PC-9 (cell line): ENCODE measurements at regions not wholly inside any gene's neighbourhood (a gene's known extent, or its start where the extent isn't known, plus 50 kb on each side); places are given as distances from the start of the nearest gene placed in this dataset.

Experiments used
- EZH2 ChIP-seq: fragments of 200-600 bp; sonication (generic); IDR thresholded peaks from 2 replicates; pipeline ENCODE4 v1.8.0; 2017; ENCODE audit warnings: antibody characterized with exemption, low read depth
- TF ChIP-seq, protein P1 (sequence below): fragments of 200-600 bp; sonication (generic); conservative IDR thresholded peaks from 2 replicates; pipeline ENCODE4 v1.6.1; 2017; ENCODE audit warnings: mixed run types, antibody characterized with exemption, mild to moderate bottlenecking, moderate library complexity

DNA sequence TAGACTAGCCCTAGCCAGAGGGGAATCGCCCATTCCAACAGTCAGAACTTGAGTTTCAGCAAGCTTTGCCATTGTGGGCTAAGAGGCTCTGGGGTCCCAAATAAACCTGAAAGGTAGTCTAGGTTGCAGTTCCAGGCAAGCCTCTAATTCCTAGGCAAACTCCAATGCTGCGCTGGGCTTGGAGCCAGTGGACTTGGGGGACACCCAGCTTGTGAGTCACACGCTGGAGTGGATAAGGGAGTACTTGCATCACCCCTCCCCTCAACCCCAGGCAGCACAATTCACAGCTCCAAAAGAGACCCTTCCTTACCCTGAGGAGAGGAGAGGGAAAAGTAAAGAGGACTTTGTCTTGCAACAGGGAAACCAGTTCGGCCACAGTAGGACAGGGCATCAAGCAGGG is 105.2 kb upstream of the DPPA4 start:
- TF ChIP-seq, protein P1, sequence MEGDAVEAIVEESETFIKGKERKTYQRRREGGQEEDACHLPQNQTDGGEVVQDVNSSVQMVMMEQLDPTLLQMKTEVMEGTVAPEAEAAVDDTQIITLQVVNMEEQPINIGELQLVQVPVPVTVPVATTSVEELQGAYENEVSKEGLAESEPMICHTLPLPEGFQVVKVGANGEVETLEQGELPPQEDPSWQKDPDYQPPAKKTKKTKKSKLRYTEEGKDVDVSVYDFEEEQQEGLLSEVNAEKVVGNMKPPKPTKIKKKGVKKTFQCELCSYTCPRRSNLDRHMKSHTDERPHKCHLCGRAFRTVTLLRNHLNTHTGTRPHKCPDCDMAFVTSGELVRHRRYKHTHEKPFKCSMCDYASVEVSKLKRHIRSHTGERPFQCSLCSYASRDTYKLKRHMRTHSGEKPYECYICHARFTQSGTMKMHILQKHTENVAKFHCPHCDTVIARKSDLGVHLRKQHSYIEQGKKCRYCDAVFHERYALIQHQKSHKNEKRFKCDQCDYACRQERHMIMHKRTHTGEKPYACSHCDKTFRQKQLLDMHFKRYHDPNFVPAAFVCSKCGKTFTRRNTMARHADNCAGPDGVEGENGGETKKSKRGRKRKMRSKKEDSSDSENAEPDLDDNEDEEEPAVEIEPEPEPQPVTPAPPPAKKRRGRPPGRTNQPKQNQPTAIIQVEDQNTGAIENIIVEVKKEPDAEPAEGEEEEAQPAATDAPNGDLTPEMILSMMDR = no peak
- no peak for TF ChIP-seq EZH2
